Activated CD4-positive, CD25-positive, alpha-beta regulatory T cell treated with anti-CD3 and anti-CD28 coated beads, Interleukin-2, amount 50 U/mL, for 72 hours (primary cell): ENCODE measurements at regions not wholly inside any gene's neighbourhood (a gene's known extent, or its start where the extent isn't known, plus 50 kb on each side); places are given as distances from the start of the nearest gene placed in this dataset.
"Not testable (repeated sequence)": the region's sequence is repeated elsewhere in the genome, so short reads cannot be mapped to it uniquely, and the experiment has no call there.

ENCODE experiments used
- DNase-seq: peaks from one replicate; pipeline ENCODE4 v3.0.0; 2021

GRCh38 chr2:207375207-207375875 is 154.4 kb upstream of the CREB1 start:
- DNase-seq = no peak

- DNase-seq = not testable (repeated sequence)
These were observed 151.1 kb upstream of the CREB1 start for GRCh38 chr2:207378620-207379019.

GRCh38 chr2:207385076-207385475 is 144.7 kb upstream of the CREB1 start:
- DNase-seq = no peak

- no peak for DNase-seq
These were observed 143.9 kb upstream of the CREB1 start for GRCh38 chr2:207385903-207386302.

- no peak for DNase-seq
These were observed 142.7 kb upstream of the CREB1 start for GRCh38 chr2:207387001-207387571.

- no peak for DNase-seq
These were observed 139.3 kb upstream of the CREB1 start for GRCh38 chr2:207390302-207391095.

GRCh38 chr2:207394203-207394781 is 135.5 kb upstream of the CREB1 start:
- DNase-seq = no peak

- DNase-seq = no peak
These were observed 134.8 kb upstream of the CREB1 start for GRCh38 chr2:207394812-207395534.

- no peak for DNase-seq
These were observed 134.1 kb upstream of the CREB1 start for GRCh38 chr2:207395535-207396251.

GRCh38 chr2:207397917-207398655 is 131.7 kb upstream of the CREB1 start:
- DNase-seq = no peak

GRCh38 chr2:207399301-207399700 is 130.5 kb upstream of the CREB1 start:
- no peak for DNase-seq

GRCh38 chr2:207401338-207401737 is 128.4 kb upstream of the CREB1 start:
- DNase-seq = no peak

- DNase-seq = no peak
These were observed 126.6 kb upstream of the CREB1 start for GRCh38 chr2:207403141-207403540.

GRCh38 chr2:207403950-207404349 is 125.8 kb upstream of the CREB1 start:
- DNase-seq = no peak

- no peak for DNase-seq
These were observed 124.6 kb upstream of the CREB1 start for GRCh38 chr2:207405150-207405549.

- DNase-seq = no peak
These were observed 121.5 kb upstream of the CREB1 start for GRCh38 chr2:207408086-207408794.

- no peak for DNase-seq
These were observed 120.2 kb upstream of the CREB1 start for GRCh38 chr2:207409517-207409916.

GRCh38 chr2:207412787-207413310 is 116.9 kb upstream of the CREB1 start:
- no peak for DNase-seq

- no peak for DNase-seq
These were observed 116.3 kb upstream of the CREB1 start for GRCh38 chr2:207413376-207413907.

GRCh38 chr2:207416111-207416510 is 113.7 kb upstream of the CREB1 start:
- DNase-seq = no peak
